Breast epithelium (tissue), 3 donors: ENCODE measurements at regions not wholly inside any gene's neighbourhood (a gene's known extent, or its start where the extent isn't known, plus 50 kb on each side); places are given as distances from the start of the nearest gene placed in this dataset.

Source experiments
- POLR2AphosphoS5 ChIP-seq, 3 donors: sonication (generic); formaldehyde crosslinking; IDR thresholded peaks; one replicate each; pipeline ENCODE4 v1.6.1; 2017; ENCODE audit warnings: antibody characterized with exemption in 3 of 3
- TF ChIP-seq, protein P1 (sequence below), 3 donors: fragments of 450-650 bp; IDR thresholded peaks; one replicate each; pipeline ENCODE4 v1.5.1; 2016 to 2017; ENCODE audit warnings: antibody characterized with exemption in 3 of 3, mild to moderate bottlenecking in 3 of 3, moderate library complexity in 3 of 3

DNA sequence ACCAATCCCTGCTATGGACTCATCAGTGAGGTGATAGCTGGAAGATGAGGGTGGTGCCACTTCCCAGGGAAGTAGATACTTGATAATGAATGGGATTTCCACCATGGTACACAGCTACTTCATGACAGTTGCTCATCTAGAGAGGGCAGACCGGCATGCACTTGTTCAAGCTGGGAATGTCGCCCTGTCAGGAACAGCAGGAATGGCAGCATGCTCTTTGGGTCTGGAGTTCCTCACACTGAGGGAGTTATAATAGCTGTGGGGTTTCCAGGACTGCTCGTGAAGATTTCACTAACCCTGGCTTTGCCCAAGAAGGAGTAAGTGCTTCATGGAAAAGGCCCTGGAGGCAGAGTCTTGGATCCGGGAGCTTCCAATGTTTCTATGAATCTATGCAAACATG is 129.2 kb downstream of the PSMG1 start:
- TF ChIP-seq, protein P1, sequence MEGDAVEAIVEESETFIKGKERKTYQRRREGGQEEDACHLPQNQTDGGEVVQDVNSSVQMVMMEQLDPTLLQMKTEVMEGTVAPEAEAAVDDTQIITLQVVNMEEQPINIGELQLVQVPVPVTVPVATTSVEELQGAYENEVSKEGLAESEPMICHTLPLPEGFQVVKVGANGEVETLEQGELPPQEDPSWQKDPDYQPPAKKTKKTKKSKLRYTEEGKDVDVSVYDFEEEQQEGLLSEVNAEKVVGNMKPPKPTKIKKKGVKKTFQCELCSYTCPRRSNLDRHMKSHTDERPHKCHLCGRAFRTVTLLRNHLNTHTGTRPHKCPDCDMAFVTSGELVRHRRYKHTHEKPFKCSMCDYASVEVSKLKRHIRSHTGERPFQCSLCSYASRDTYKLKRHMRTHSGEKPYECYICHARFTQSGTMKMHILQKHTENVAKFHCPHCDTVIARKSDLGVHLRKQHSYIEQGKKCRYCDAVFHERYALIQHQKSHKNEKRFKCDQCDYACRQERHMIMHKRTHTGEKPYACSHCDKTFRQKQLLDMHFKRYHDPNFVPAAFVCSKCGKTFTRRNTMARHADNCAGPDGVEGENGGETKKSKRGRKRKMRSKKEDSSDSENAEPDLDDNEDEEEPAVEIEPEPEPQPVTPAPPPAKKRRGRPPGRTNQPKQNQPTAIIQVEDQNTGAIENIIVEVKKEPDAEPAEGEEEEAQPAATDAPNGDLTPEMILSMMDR (IDR thresholded peaks at IDR 0.05), result no peak
- no peak for TF ChIP-seq POLR2AphosphoS5 (IDR thresholded peaks at IDR 0.05)
